H1 (cell line): ENCODE measurements at regions not wholly inside any gene's neighbourhood (a gene's known extent, or its start where the extent isn't known, plus 50 kb on each side); places are given as distances from the start of the nearest gene placed in this dataset.

Experiments used
- CTCF ChIA-PET: fragments of 300-600 bp; sonication (Branson Sonifier 250); formaldehyde crosslinking; loops from one replicate; lab custom pipeline; 2021; ENCODE audit not compliant: partially characterized antibody; lab: Charles Lee
- POLR2A ChIA-PET: fragments of 300-600 bp; sonication (Branson Sonifier 250); formaldehyde crosslinking; loops from one replicate; lab custom pipeline; 2021; ENCODE audit warnings: inconsistent platforms; ENCODE audit not compliant: partially characterized antibody; lab: Charles Lee
- DNase-seq, 2 experiments: peaks; one replicate each; pipeline versions ENCODE4 v3.0.0 to v3.0.0-alpha.2; 2010 to 2022; ENCODE audit warnings: low spot score in 2 of 2, low read depth in 1 of 2, mixed read lengths in 1 of 2
- FAIRE-seq: peaks from 2 replicates; lab custom pipeline; 2011; peaks lifted over from hg19 to GRCh38; lab: Jason Lieb, UNC
- H2AFZ ChIP-seq: 2 replicates; pipeline ENCODE4 v1.8.1; 2012; ENCODE audit warnings: low read length, inconsistent platforms
- H2AK5ac ChIP-seq: 2 replicates; pipeline ENCODE4 v1.6.1; 2013; ENCODE audit warnings: low read depth, low read length
- H2BK120ac ChIP-seq: replicated peaks from 2 replicates; pipeline ENCODE3; 2013; ENCODE audit warnings: low read depth, low read length, inconsistent platforms
- H2BK12ac ChIP-seq: 2 replicates; pipeline ENCODE4 v1.6.1; 2013; ENCODE audit warnings: low read depth, low read length
- H2BK15ac ChIP-seq: 2 replicates; pipeline ENCODE4 v1.6.1; 2013; ENCODE audit warnings: low read length
- H2BK20ac ChIP-seq: 2 replicates; pipeline ENCODE4 v1.6.1; 2013; ENCODE audit warnings: low read length
- H2BK5ac ChIP-seq: 2 replicates; pipeline ENCODE4 v1.6.1; 2013; ENCODE audit warnings: low read depth, low read length
- H3K14ac ChIP-seq: 2 replicates; pipeline ENCODE4 v1.6.1; 2013; ENCODE audit warnings: inconsistent platforms; ENCODE audit not compliant: insufficient read length
- H3K18ac ChIP-seq: 2 replicates; pipeline ENCODE4 v1.6.1; 2013; ENCODE audit warnings: low read length; ENCODE audit errors: extremely low read depth
- H3K23ac ChIP-seq: 2 replicates; pipeline ENCODE4 v1.6.1; 2013; ENCODE audit warnings: inconsistent platforms; ENCODE audit not compliant: insufficient read length
- H3K23me2 ChIP-seq: 2 replicates; pipeline ENCODE4 v1.6.1; 2013; ENCODE audit warnings: low read depth, low read length
- H3K27ac ChIP-seq: 2 replicates; pipeline ENCODE4 v1.6.1; 2011; ENCODE audit warnings: low read depth, low read length, inconsistent platforms
- H3K27me3 ChIP-seq, 4 experiments: replicated peaks in 1 of 4; 1 replicate in 1 of 4; 2 replicates in 3 of 4; pipeline versions ENCODE4 v1.6.1 to v1.8.1; 2011 to 2013; ENCODE audit warnings: low read length in 3 of 4, mild to moderate bottlenecking in 3 of 4, inconsistent platforms in 2 of 4, mixed read lengths in 2 of 4, moderate library complexity in 1 of 4; ENCODE audit not compliant: control insufficient read depth in 3 of 4, insufficient read depth in 3 of 4; ENCODE audit errors: extremely low read depth in 1 of 4
- H3K36me3 ChIP-seq, 4 experiments: 2 replicates each; pipeline versions ENCODE4 v1.6.1 to v1.8.1; 2011 to 2013; ENCODE audit warnings: mild to moderate bottlenecking in 4 of 4, low read length in 3 of 4, moderate library complexity in 2 of 4, control low read depth in 1 of 4, inconsistent platforms in 1 of 4; ENCODE audit not compliant: insufficient read depth in 4 of 4, control insufficient read depth in 2 of 4
- H3K4ac ChIP-seq: replicated peaks from 2 replicates; pipeline ENCODE3; 2013; ENCODE audit warnings: low read length, low read depth, mixed read lengths, inconsistent platforms; ENCODE audit not compliant: insufficient read length
- H3K4me1 ChIP-seq, 4 experiments: replicated peaks in 1 of 4; 1 replicate in 1 of 4; 2 replicates in 3 of 4; pipeline versions ENCODE4 v1.6.1 to v1.8.1; 2011 to 2013; ENCODE audit warnings: low read length in 3 of 4, inconsistent platforms in 2 of 4, mixed read lengths in 1 of 4; ENCODE audit not compliant: insufficient read depth in 4 of 4, control insufficient read depth in 3 of 4
- H3K4me2 ChIP-seq, 2 experiments: 2 replicates each; pipeline versions ENCODE4 v1.6.1 to v1.8.1; 2011 to 2013; ENCODE audit warnings: low read depth in 2 of 2, low read length in 2 of 2, control low read depth in 1 of 2, inconsistent platforms in 1 of 2, mild to moderate bottlenecking in 1 of 2; ENCODE audit not compliant: insufficient read depth in 1 of 2
- H3K4me3 ChIP-seq, 4 experiments: fragments of 200-600, 300-600 bp in 1 of 4; sonication (generic), shearing (Covaris generic), sonication (Bioruptor Twin) in 1 of 4; 2 replicates each; pipeline versions ENCODE4 v1.5.1 to v1.8.1; 2011 to 2016; ENCODE audit warnings: low read length in 4 of 4, low read depth in 3 of 4, control low read depth in 2 of 4, inconsistent platforms in 2 of 4, mild to moderate bottlenecking in 2 of 4, mixed read lengths in 1 of 4, moderate library complexity in 1 of 4; ENCODE audit not compliant: insufficient read depth in 2 of 4; ENCODE audit errors: extremely low read depth in 1 of 4
- H3K56ac ChIP-seq: replicated peaks from 2 replicates; pipeline ENCODE3; 2013; ENCODE audit warnings: low read depth, mild to moderate bottlenecking, mixed read lengths, low read length, inconsistent platforms; ENCODE audit not compliant: insufficient read length
- H3K79me1 ChIP-seq: 2 replicates; pipeline ENCODE4 v1.6.1; 2013; ENCODE audit warnings: low read depth, low read length, control low read depth
- H3K79me2 ChIP-seq, 2 experiments: 2 replicates each; pipeline versions ENCODE4 v1.6.1 to v1.8.1; 2012 to 2013; ENCODE audit warnings: low read length in 2 of 2, mild to moderate bottlenecking in 2 of 2, inconsistent platforms in 1 of 2; ENCODE audit not compliant: insufficient read depth in 2 of 2, control insufficient read depth in 1 of 2
- H3K9ac ChIP-seq, 4 experiments: replicated peaks in 1 of 4; 1 replicate in 1 of 4; 2 replicates in 3 of 4; pipeline versions ENCODE4 v1.6.1 to v1.8.1; 2011 to 2013; ENCODE audit warnings: low read depth in 3 of 4, low read length in 3 of 4, control low read depth in 2 of 4, mild to moderate bottlenecking in 2 of 4, moderate library complexity in 2 of 4, inconsistent platforms in 1 of 4; ENCODE audit errors: extremely low read depth in 1 of 4
- H3K9me3 ChIP-seq, 2 experiments: 2 replicates each; pipeline versions ENCODE4 v1.6.1 to v1.8.1; 2012 to 2013; ENCODE audit warnings: mild to moderate bottlenecking in 2 of 2, moderate library complexity in 2 of 2, control low read depth in 1 of 2, inconsistent platforms in 1 of 2, low read depth in 1 of 2, low read length in 1 of 2, mixed read lengths in 1 of 2; ENCODE audit not compliant: insufficient read depth in 2 of 2
- H4K20me1 ChIP-seq, 2 experiments: replicated peaks in 1 of 2; 2 replicates each; pipeline versions ENCODE3 to v1.8.1; 2011 to 2013; ENCODE audit warnings: inconsistent platforms in 2 of 2, low read length in 2 of 2, mild to moderate bottlenecking in 1 of 2; ENCODE audit not compliant: insufficient read depth in 2 of 2, control insufficient read depth in 1 of 2
- H4K5ac ChIP-seq: 2 replicates; pipeline ENCODE4 v1.6.1; 2013; ENCODE audit warnings: low read length, low read depth, mixed read lengths, inconsistent platforms; ENCODE audit not compliant: insufficient read length
- H4K8ac ChIP-seq: 2 replicates; pipeline ENCODE4 v1.8.0; 2013; ENCODE audit warnings: mild to moderate bottlenecking, moderate library complexity, low read length, inconsistent platforms; ENCODE audit not compliant: insufficient read depth; ENCODE audit errors: extremely low read depth
- H4K91ac ChIP-seq: replicated peaks from 2 replicates; pipeline ENCODE3; 2013; ENCODE audit warnings: low read length, mixed read lengths, inconsistent platforms; ENCODE audit not compliant: insufficient read length
- SAP30 ChIP-seq: fragments of 300-600 bp; sonication (generic); IDR thresholded peaks from 2 replicates; pipeline ENCODE4 v1.7.1; 2012; ENCODE audit warnings: low read length, moderate library complexity, mild to moderate bottlenecking, inconsistent platforms; ENCODE audit not compliant: insufficient read depth, insufficient replicate concordance
- TCF12 ChIP-seq: IDR thresholded peaks from 2 replicates; pipeline ENCODE4 v1.6.1; 2011; ENCODE audit warnings: low read depth, mild to moderate bottlenecking, low read length
- WGBS, 2 experiments: shearing (Covaris generic) in 1 of 2; methylation state at CpG; one replicate each; pipeline versions ENCODE4 v1.1.6 to v1.1.7; 2013 to 2015; ENCODE audit warnings: low lambda C conversion rate in 2 of 2, mixed read lengths in 2 of 2, inconsistent platforms in 1 of 2, low coverage in 1 of 2, missing lambda C conversion rate in 1 of 2; ENCODE audit not compliant: insufficient replicate concordance in 2 of 2, insufficient coverage in 1 of 2, insufficient read length in 1 of 2; ENCODE audit errors: extremely low coverage in 1 of 2, missing lambda C conversion rate in 1 of 2; 5-methylcytosine and 5-hydroxymethylcytosine counted together

GRCh38 chr12:89829434-89829975 lies 120.9 kb upstream of the ATP2B1 start:
- Histone ChIP-seq H3K18ac (no peak overlapping the region), H3K79me1 (no peaks in the 10 kb centered on the region), H3K4me2 (no peak overlapping the region), H3K4me3 (no peak overlapping the region), H2AK5ac (no peak overlapping the region), H2BK20ac (no peak overlapping the region), H3K9me3 (no peaks in the 10 kb centered on the region), H2BK120ac (no peak overlapping the region), H2AFZ (no peak overlapping the region), H3K9ac (no peak overlapping the region), H3K56ac (peak overlapping the region; percentile 19), H3K23ac (no peak overlapping the region), H4K20me1 (no peaks in the 10 kb centered on the region), H4K91ac (no peak overlapping the region), H2BK15ac (no peak overlapping the region), H4K5ac (no peak overlapping the region), H4K8ac (no peak overlapping the region), H2BK5ac (no peak overlapping the region), H3K14ac (no peak overlapping the region), H3K36me3 (no peaks in the 10 kb centered on the region), H2BK12ac (no peak overlapping the region), H3K27ac (no peak overlapping the region), H3K4me1 (peaks cover 0 to 2% (median 0%) of the 10 kb centered on the region in 4 experiments; a peak in 1 of 7 replicates), H3K79me2 (no peaks in the 10 kb centered on the region), H3K23me2 (no peaks in the 10 kb centered on the region), H3K27me3 (no peaks in the 10 kb centered on the region), H3K4ac (no peak overlapping the region)
- no peak for TF ChIP-seq SAP30
- no peak for TF ChIP-seq TCF12
- 88% methylated on average over 2 of the region's 2 CpGs; no CpG with 5 or more reads in 1 of the 2 experiments for WGBS, 2 experiments
- ChIA-PET POLR2A (interaction anchor here (0.6 kb wide), 1 partner anchor 58 kb away, joined by 3 read pairs; no protein-coding TSS in a partner anchor), CTCF (interaction anchor here (1.3 to 1.8 kb wide), 2 partner anchors 9 to 15 kb away, joined by 3 to 5 read pairs; no protein-coding TSS in a partner anchor)
- FAIRE-seq = no peak
- no peak for DNase-seq
